GM04503 (cell line): ENCODE measurements at regions not wholly inside any gene's neighbourhood (a gene's known extent, or its start where the extent isn't known, plus 50 kb on each side); places are given as distances from the start of the nearest gene placed in this dataset.

Experiments used
- DNase-seq: peaks from one replicate; pipeline ENCODE4 v3.0.0-alpha.2; 2012; ENCODE audit warnings: low read depth

DNA sequence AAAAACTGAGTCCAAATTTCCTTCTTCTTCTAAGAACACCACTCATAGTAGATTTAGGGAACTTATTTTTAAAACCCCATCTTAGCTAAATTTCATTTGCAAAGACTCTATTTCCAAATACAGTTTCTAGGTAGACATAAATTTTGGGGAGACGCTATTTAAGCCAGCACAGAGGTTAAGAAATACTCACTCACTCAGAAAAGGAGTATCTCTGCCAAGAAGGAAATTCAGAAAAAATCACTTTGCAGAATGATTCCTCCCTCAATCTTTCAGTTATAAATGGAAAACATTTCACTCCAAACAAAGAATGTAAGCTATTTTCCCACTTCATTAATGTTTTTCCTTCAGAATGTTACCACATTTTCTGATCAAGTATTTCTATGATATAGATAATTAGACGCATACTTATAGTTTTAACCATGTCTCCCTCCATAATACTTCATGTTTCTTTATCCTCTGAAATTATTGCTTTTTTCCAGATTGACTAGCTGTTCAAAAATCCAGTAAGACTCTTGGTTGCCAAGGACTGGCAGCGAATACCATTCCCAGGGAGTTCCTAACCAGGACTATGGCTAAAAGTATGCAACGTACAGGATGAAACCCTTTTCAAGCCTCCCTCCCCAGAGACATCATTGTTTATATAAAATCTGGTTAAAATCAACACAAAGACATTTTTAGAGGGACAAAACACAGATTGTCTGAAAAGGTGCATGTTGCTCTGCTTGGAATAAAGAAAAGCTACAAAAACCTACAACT lies 52.5 kb upstream of the RXFP2 start:
- DNase-seq, result no peak
